ENCODE measurements at regions not wholly inside any gene's neighbourhood (a gene's known extent, or its start where the extent isn't known, plus 50 kb on each side); places are given as distances from the start of the nearest gene placed in this dataset.
"Not testable (repeated sequence)": the region's sequence is repeated elsewhere in the genome, so short reads cannot be mapped to it uniquely, and the experiment has no call there.

DNA sequence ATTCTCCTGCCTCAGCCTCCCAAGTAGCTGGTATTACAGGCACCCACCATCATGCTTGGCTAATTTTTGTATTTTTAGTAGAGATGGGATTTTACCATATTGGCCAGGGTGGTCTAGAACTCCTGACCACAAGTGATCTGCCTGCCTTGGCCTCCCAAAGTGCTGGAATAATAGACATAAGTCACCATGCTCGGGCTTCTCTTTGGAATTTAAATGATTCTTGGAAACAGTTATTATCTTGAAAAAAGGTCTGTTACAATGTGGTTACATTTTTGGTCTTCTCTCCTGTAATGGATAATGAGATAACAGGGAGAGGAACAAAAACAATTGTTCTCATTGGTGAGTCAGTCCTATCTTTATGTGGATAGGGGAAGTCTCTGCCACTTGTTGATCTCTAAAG, 59.8 kb upstream of the AADACL2 start (continued):
- TF ChIP-seq CHD2 (IDR thresholded peaks at IDR 0.05; ENCODE audit: low read length) (no peak), POLR2A (IDR thresholded peaks at IDR 0.05; ENCODE audit: control extremely low read depth in 1 of 2, low read depth in 2 of 2, low read length in 2 of 2) (no peak), CHD1 (IDR thresholded peaks at IDR 0.05; ENCODE audit: low read depth, low read length) (no peak), CREB1 (IDR thresholded peaks at IDR 0.05) (no peak), YY1 (IDR thresholded peaks at IDR 0.05; ENCODE audit: low read depth, low read length) (no peak), PHF8 (conservative IDR thresholded peaks at IDR 0.05; ENCODE audit: low read depth, low read length) (no peak), BCL11A (IDR thresholded peaks at IDR 0.05; ENCODE audit: low read depth in 2 of 2, low read length in 2 of 2) (no peak)
- TF ChIP-seq, protein P1, sequence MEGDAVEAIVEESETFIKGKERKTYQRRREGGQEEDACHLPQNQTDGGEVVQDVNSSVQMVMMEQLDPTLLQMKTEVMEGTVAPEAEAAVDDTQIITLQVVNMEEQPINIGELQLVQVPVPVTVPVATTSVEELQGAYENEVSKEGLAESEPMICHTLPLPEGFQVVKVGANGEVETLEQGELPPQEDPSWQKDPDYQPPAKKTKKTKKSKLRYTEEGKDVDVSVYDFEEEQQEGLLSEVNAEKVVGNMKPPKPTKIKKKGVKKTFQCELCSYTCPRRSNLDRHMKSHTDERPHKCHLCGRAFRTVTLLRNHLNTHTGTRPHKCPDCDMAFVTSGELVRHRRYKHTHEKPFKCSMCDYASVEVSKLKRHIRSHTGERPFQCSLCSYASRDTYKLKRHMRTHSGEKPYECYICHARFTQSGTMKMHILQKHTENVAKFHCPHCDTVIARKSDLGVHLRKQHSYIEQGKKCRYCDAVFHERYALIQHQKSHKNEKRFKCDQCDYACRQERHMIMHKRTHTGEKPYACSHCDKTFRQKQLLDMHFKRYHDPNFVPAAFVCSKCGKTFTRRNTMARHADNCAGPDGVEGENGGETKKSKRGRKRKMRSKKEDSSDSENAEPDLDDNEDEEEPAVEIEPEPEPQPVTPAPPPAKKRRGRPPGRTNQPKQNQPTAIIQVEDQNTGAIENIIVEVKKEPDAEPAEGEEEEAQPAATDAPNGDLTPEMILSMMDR (IDR thresholded peaks at IDR 0.05; ENCODE audit: control extremely low read depth in 1 of 3, insufficient read depth in 1 of 3, low read depth in 1 of 3, low read length in 3 of 3): no peak
- TF ChIP-seq, protein P2, sequence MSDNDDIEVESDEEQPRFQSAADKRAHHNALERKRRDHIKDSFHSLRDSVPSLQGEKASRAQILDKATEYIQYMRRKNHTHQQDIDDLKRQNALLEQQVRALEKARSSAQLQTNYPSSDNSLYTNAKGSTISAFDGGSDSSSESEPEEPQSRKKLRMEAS (IDR thresholded peaks at IDR 0.05): no peak

- H3K79me1 ChIP-seq (ENCODE audit: low read depth, low read length); CTCF ChIA-PET (ENCODE audit: partially characterized antibody); H3K4me1 ChIP-seq (replicated peaks in 1 of 4; ENCODE audit: control insufficient read depth in 3 of 4, insufficient read depth in 4 of 4, low read length in 3 of 4); H2BK5ac ChIP-seq (ENCODE audit: low read depth, low read length); H2BK120ac ChIP-seq (replicated peaks; ENCODE audit: low read depth, low read length); FAIRE-seq; H3K4me2 ChIP-seq (ENCODE audit: insufficient read depth in 1 of 2, low read depth in 2 of 2, low read length in 2 of 2); H3K27ac ChIP-seq (ENCODE audit: low read depth, low read length); H4K5ac ChIP-seq (ENCODE audit: insufficient read length, low read depth, low read length); DNase-seq (ENCODE audit: low read depth in 1 of 2, low spot score in 2 of 2); H3K18ac ChIP-seq (ENCODE audit: extremely low read depth, low read length); H2AK5ac ChIP-seq (ENCODE audit: low read depth, low read length); H3K79me2 ChIP-seq (ENCODE audit: control insufficient read depth in 1 of 2, insufficient read depth in 2 of 2, low read length in 2 of 2); POLR2A ChIA-PET (ENCODE audit: partially characterized antibody); H3K27me3 ChIP-seq (replicated peaks in 1 of 4; ENCODE audit: control insufficient read depth in 3 of 4, extremely low read depth in 1 of 4, insufficient read depth in 3 of 4, low read length in 3 of 4); H3K36me3 ChIP-seq (ENCODE audit: control insufficient read depth in 2 of 4, insufficient read depth in 4 of 4, low read length in 3 of 4); H3K4me3 ChIP-seq (ENCODE audit: extremely low read depth in 1 of 4, insufficient read depth in 2 of 4, low read depth in 3 of 4, low read length in 4 of 4); H3K23ac ChIP-seq (ENCODE audit: insufficient read length); H3K9ac ChIP-seq (replicated peaks in 1 of 4; ENCODE audit: extremely low read depth in 1 of 4, low read depth in 3 of 4, low read length in 3 of 4); H4K91ac ChIP-seq (replicated peaks; ENCODE audit: insufficient read length, low read length); H3K9me3 ChIP-seq (ENCODE audit: insufficient read depth in 2 of 2, low read depth in 1 of 2, low read length in 1 of 2); H4K8ac ChIP-seq (ENCODE audit: extremely low read depth, insufficient read depth, low read length); H4K20me1 ChIP-seq (replicated peaks in 1 of 2; ENCODE audit: control insufficient read depth in 1 of 2, insufficient read depth in 2 of 2, low read length in 2 of 2); H2BK20ac ChIP-seq (ENCODE audit: low read length); H3K14ac ChIP-seq (ENCODE audit: insufficient read length); H2BK12ac ChIP-seq (ENCODE audit: low read depth, low read length); H3K56ac ChIP-seq (replicated peaks; ENCODE audit: insufficient read length, low read depth, low read length); H3K4ac ChIP-seq (replicated peaks; ENCODE audit: insufficient read length, low read depth, low read length); H2BK15ac ChIP-seq (ENCODE audit: low read length); H3K23me2 ChIP-seq (ENCODE audit: low read depth, low read length); H2AFZ ChIP-seq (ENCODE audit: low read length): not testable (repeated sequence)
- WGBS, 2 experiments (ENCODE audit: extremely low coverage in 1 of 2, insufficient coverage in 1 of 2, insufficient read length in 1 of 2, insufficient replicate concordance in 2 of 2, low coverage in 1 of 2, low lambda C conversion rate in 2 of 2, missing lambda C conversion rate in 1 of 2): 96% methylated on average over 3 of the region's 3 CpGs; no CpG with 5 or more reads in 1 of the 2 experiments
These were observed 66.0 kb upstream of the AADACL2 start for GRCh38 chr3:151667762-151668161.
